ENCODE measurements at regions not wholly inside any gene's neighbourhood (a gene's known extent, or its start where the extent isn't known, plus 50 kb on each side); places are given as distances from the start of the nearest gene placed in this dataset.

GRCh38 chr2:14292964-14293363, 339.6 kb upstream of the LRATD1 start:
- DNase-seq (no peak), ATAC-seq (replicated peaks) (no peak)
- no peak overlapping the region for H3K27ac Mint-ChIP-seq
- H3K4me3 Mint-ChIP-seq, result no peak overlapping the region
- peaks cover 4 to 7% of the 10 kb centered on the region in 2 donors for H3K9me3 Mint-ChIP-seq
- no peaks in the 10 kb centered on the region for H3K4me1 Mint-ChIP-seq (ENCODE audit: low read depth in 2 of 2)
- no peaks in the 10 kb centered on the region for H3K27me3 Mint-ChIP-seq
- no peaks in the 10 kb centered on the region for H3K36me3 Mint-ChIP-seq (ENCODE audit: insufficient read depth)

GRCh38 chr2:14297340-14297739, 335.2 kb upstream of the LRATD1 start:
- H3K36me3 Mint-ChIP-seq (ENCODE audit: insufficient read depth), result no peaks in the 10 kb centered on the region
- ATAC-seq (replicated peaks) (no peak), DNase-seq (no peak)
- H3K4me1 Mint-ChIP-seq (ENCODE audit: low read depth in 2 of 2), result no peaks in the 10 kb centered on the region
- no peaks in the 10 kb centered on the region for H3K27me3 Mint-ChIP-seq
- peaks cover 7 to 8% of the 10 kb centered on the region in 2 donors for H3K9me3 Mint-ChIP-seq
- no peak overlapping the region for H3K4me3 Mint-ChIP-seq
- no peak overlapping the region for H3K27ac Mint-ChIP-seq

GRCh38 chr2:14297906-14298305, 334.6 kb upstream of the LRATD1 start:
- Mint-ChIP-seq H3K9me3 (peaks cover 7 to 8% of the 10 kb centered on the region in 2 donors), H3K27ac (no peak overlapping the region), H3K4me1 (ENCODE audit: low read depth in 2 of 2) (no peaks in the 10 kb centered on the region), H3K27me3 (no peaks in the 10 kb centered on the region), H3K36me3 (ENCODE audit: insufficient read depth) (no peaks in the 10 kb centered on the region), H3K4me3 (no peak overlapping the region)
- DNase-seq (no peak), ATAC-seq (replicated peaks) (no peak)

- no peak for ATAC-seq (replicated peaks)
- Mint-ChIP-seq H3K27ac (no peak overlapping the region), H3K36me3 (ENCODE audit: insufficient read depth) (no peaks in the 10 kb centered on the region), H3K4me1 (ENCODE audit: low read depth in 2 of 2) (no peaks in the 10 kb centered on the region), H3K9me3 (peaks cover 7 to 8% of the 10 kb centered on the region in 2 donors), H3K4me3 (no peak overlapping the region), H3K27me3 (no peaks in the 10 kb centered on the region)
- DNase-seq, result no peak
Observed at GRCh38 chr2:14301331-14301730, 331.2 kb upstream of the LRATD1 start.

- H3K27me3 Mint-ChIP-seq, result no peaks in the 10 kb centered on the region
- no peaks in the 10 kb centered on the region for H3K36me3 Mint-ChIP-seq (ENCODE audit: insufficient read depth)
- H3K4me3 Mint-ChIP-seq, result no peak overlapping the region
Observed at GRCh38 chr2:14303366-14304115, 329.0 kb upstream of the LRATD1 start.

GRCh38 chr2:14304326-14304725, 328.2 kb upstream of the LRATD1 start:
- no peaks in the 10 kb centered on the region for H3K36me3 Mint-ChIP-seq (ENCODE audit: insufficient read depth)
- H3K27ac Mint-ChIP-seq, result no peak overlapping the region
- H3K4me1 Mint-ChIP-seq (ENCODE audit: low read depth in 2 of 2), result no peaks in the 10 kb centered on the region
- no peaks in the 10 kb centered on the region for H3K27me3 Mint-ChIP-seq
- ATAC-seq (replicated peaks), result no peak
- H3K4me3 Mint-ChIP-seq, result no peak overlapping the region
- DNase-seq, result no peak
- H3K9me3 Mint-ChIP-seq, result peaks cover 8 to 11% of the 10 kb centered on the region in 2 donors

More at GRCh38 chr2:14303366-14304115, 329.0 kb upstream of the LRATD1 start:
- ATAC-seq (replicated peaks), result no peak
- H3K27ac Mint-ChIP-seq, result no peak overlapping the region
- no peak for DNase-seq
- H3K9me3 Mint-ChIP-seq, result peaks cover 8 to 11% of the 10 kb centered on the region in 2 donors
- no peaks in the 10 kb centered on the region for H3K4me1 Mint-ChIP-seq (ENCODE audit: low read depth in 2 of 2)

GRCh38 chr2:14306268-14306861, 326.2 kb upstream of the LRATD1 start:
- Mint-ChIP-seq H3K27ac (no peak overlapping the region), H3K4me1 (ENCODE audit: low read depth in 2 of 2) (no peaks in the 10 kb centered on the region), H3K27me3 (no peaks in the 10 kb centered on the region), H3K4me3 (no peak overlapping the region), H3K9me3 (peaks cover 10 to 14% of the 10 kb centered on the region in 2 donors), H3K36me3 (ENCODE audit: insufficient read depth) (no peaks in the 10 kb centered on the region)
- DNase-seq (no peak), ATAC-seq (replicated peaks) (no peak)

GRCh38 chr2:14313341-14313740, 319.2 kb upstream of the LRATD1 start:
- H3K27me3 Mint-ChIP-seq, result no peaks in the 10 kb centered on the region
- no peak overlapping the region for H3K27ac Mint-ChIP-seq
- H3K4me1 Mint-ChIP-seq (ENCODE audit: low read depth in 2 of 2), result no peaks in the 10 kb centered on the region

GRCh38 chr2:14316594-14316993, 315.9 kb upstream of the LRATD1 start:
- DNase-seq, result no peak
- no peak overlapping the region for H3K4me3 Mint-ChIP-seq
- no peak overlapping the region for H3K27ac Mint-ChIP-seq
- ATAC-seq (replicated peaks), result no peak
- no peaks in the 10 kb centered on the region for H3K4me1 Mint-ChIP-seq (ENCODE audit: low read depth in 2 of 2)
- H3K27me3 Mint-ChIP-seq, result no peaks in the 10 kb centered on the region
- H3K36me3 Mint-ChIP-seq (ENCODE audit: insufficient read depth), result peaks cover 3% of the 10 kb centered on the region
- H3K9me3 Mint-ChIP-seq, result peaks cover 7 to 17% of the 10 kb centered on the region in 2 donors

More at GRCh38 chr2:14313341-14313740, 319.2 kb upstream of the LRATD1 start:
- no peak for DNase-seq
- ATAC-seq (replicated peaks), result no peak
- H3K36me3 Mint-ChIP-seq (ENCODE audit: insufficient read depth), result peaks cover 3% of the 10 kb centered on the region
- no peak overlapping the region for H3K4me3 Mint-ChIP-seq
- H3K9me3 Mint-ChIP-seq, result peaks cover 9 to 20% of the 10 kb centered on the region in 2 donors

GRCh38 chr2:14321357-14321756, 311.2 kb upstream of the LRATD1 start:
- Mint-ChIP-seq H3K4me3 (no peak overlapping the region), H3K9me3 (peaks cover under 1 to 11% of the 10 kb centered on the region in 2 donors), H3K36me3 (ENCODE audit: insufficient read depth) (no peaks in the 10 kb centered on the region), H3K4me1 (ENCODE audit: low read depth in 2 of 2) (no peaks in the 10 kb centered on the region), H3K27ac (no peak overlapping the region), H3K27me3 (no peaks in the 10 kb centered on the region)
- ATAC-seq (replicated peaks) (no peak), DNase-seq (no peak)

GRCh38 chr2:14322306-14322705, 310.2 kb upstream of the LRATD1 start:
- peaks cover 0 to 11% of the 10 kb centered on the region in 2 donors for H3K9me3 Mint-ChIP-seq
- no peak for DNase-seq
- ATAC-seq (replicated peaks), result no peak
- no peak overlapping the region for H3K27ac Mint-ChIP-seq
- no peaks in the 10 kb centered on the region for H3K27me3 Mint-ChIP-seq
- no peaks in the 10 kb centered on the region for H3K4me1 Mint-ChIP-seq (ENCODE audit: low read depth in 2 of 2)
- H3K4me3 Mint-ChIP-seq, result no peak overlapping the region
- no peaks in the 10 kb centered on the region for H3K36me3 Mint-ChIP-seq (ENCODE audit: insufficient read depth)

GRCh38 chr2:14324308-14324707, 308.2 kb upstream of the LRATD1 start:
- ATAC-seq (replicated peaks), result no peak
- no peaks in the 10 kb centered on the region for H3K4me1 Mint-ChIP-seq (ENCODE audit: low read depth in 2 of 2)
- no peak overlapping the region for H3K27ac Mint-ChIP-seq
- H3K27me3 Mint-ChIP-seq, result no peaks in the 10 kb centered on the region
- H3K4me3 Mint-ChIP-seq, result no peak overlapping the region
- H3K9me3 Mint-ChIP-seq, result peaks cover 9 to 23% of the 10 kb centered on the region in 2 donors
- DNase-seq, result no peak
- no peaks in the 10 kb centered on the region for H3K36me3 Mint-ChIP-seq (ENCODE audit: insufficient read depth)

- Mint-ChIP-seq H3K27ac (no peak overlapping the region), H3K27me3 (no peaks in the 10 kb centered on the region), H3K36me3 (ENCODE audit: insufficient read depth) (no peaks in the 10 kb centered on the region), H3K9me3 (peaks cover 14 to 20% of the 10 kb centered on the region in 2 donors), H3K4me1 (ENCODE audit: low read depth in 2 of 2) (no peaks in the 10 kb centered on the region), H3K4me3 (no peak overlapping the region)
- ATAC-seq (replicated peaks), result no peak
- no peak for DNase-seq
Observed at GRCh38 chr2:14330884-14331283, 301.6 kb upstream of the LRATD1 start.

GRCh38 chr2:14336759-14337382, 295.6 kb upstream of the LRATD1 start:
- H3K27ac Mint-ChIP-seq, result no peak overlapping the region
- DNase-seq (no peak), ATAC-seq (replicated peaks) (no peak)
- H3K27me3 Mint-ChIP-seq, result no peaks in the 10 kb centered on the region
- no peaks in the 10 kb centered on the region for H3K36me3 Mint-ChIP-seq (ENCODE audit: insufficient read depth)
- H3K4me1 Mint-ChIP-seq (ENCODE audit: low read depth in 2 of 2), result no peaks in the 10 kb centered on the region
- H3K4me3 Mint-ChIP-seq, result no peak overlapping the region
- H3K9me3 Mint-ChIP-seq, result peaks cover 6 to 7% of the 10 kb centered on the region in 2 donors

All from effector memory CD8-positive, alpha-beta T cell (primary cell).